Chondrocyte (in vitro differentiated cells): ENCODE measurements at regions not wholly inside any gene's neighbourhood (a gene's known extent, or its start where the extent isn't known, plus 50 kb on each side); places are given as distances from the start of the nearest gene placed in this dataset.

Source experiments
- DNase-seq: peaks from one replicate; pipeline ENCODE4 v3.0.0; 2021; ENCODE audit warnings: mixed read lengths, low spot score
- H3K27ac Mint-ChIP-seq: one replicate; pipeline ENCODE4 v1.8.0; 2021; ENCODE audit warnings: mild to moderate bottlenecking, moderate library complexity, mixed read lengths; ENCODE audit not compliant: unreplicated experiment
- H3K27me3 Mint-ChIP-seq: 2 replicates; pipeline ENCODE4 v1.8.0; 2021; ENCODE audit warnings: low read depth, mixed read lengths
- H3K36me3 Mint-ChIP-seq: 2 replicates; pipeline ENCODE4 v1.8.0; 2021; ENCODE audit warnings: low read depth, mixed read lengths
- H3K4me1 Mint-ChIP-seq: 2 replicates; pipeline ENCODE4 v1.8.0; 2021; ENCODE audit warnings: low read depth, mild to moderate bottlenecking, mixed read lengths
- H3K4me3 Mint-ChIP-seq: one replicate; pipeline ENCODE4 v1.8.0; 2021; ENCODE audit warnings: mild to moderate bottlenecking, moderate library complexity, mixed read lengths; ENCODE audit not compliant: unreplicated experiment
- H3K9me3 Mint-ChIP-seq: 2 replicates; pipeline ENCODE4 v1.8.0; 2021; ENCODE audit warnings: low read depth, mixed read lengths
- TF ChIP-seq, protein P1 (sequence below): fragments of 200-600 bp; sonication (generic); IDR thresholded peaks from 2 replicates; pipeline ENCODE4 v1.5.0; 2021; ENCODE audit warnings: antibody characterized with exemption, mild to moderate bottlenecking, moderate library complexity

DNA sequence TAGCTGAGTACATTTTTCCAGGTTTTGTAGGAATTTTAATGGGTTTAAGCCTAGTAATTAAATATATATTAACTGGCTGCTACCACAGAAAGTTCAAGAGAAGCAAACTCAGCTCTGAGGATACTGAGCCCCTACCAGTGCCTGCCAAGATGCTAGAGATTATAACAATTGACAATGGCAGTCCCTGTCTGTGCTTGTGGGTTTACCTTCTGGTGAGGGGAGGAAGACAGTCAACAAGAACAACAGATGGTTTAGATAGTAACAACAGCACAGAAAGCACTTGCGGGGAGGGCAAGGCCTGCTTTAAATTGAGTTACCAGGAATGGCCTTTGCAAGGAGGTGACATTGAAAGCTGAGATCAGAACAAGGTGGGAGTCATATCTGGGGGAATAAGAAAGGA is 56.6 kb upstream of the ARHGEF3 start:
- no peaks in the 10 kb centered on the region for H3K27me3 Mint-ChIP-seq
- no peak overlapping the region for H3K4me3 Mint-ChIP-seq
- H3K4me1 Mint-ChIP-seq: peaks cover 12% of the 10 kb centered on the region
- no peak overlapping the region for H3K27ac Mint-ChIP-seq
- TF ChIP-seq, protein P1, sequence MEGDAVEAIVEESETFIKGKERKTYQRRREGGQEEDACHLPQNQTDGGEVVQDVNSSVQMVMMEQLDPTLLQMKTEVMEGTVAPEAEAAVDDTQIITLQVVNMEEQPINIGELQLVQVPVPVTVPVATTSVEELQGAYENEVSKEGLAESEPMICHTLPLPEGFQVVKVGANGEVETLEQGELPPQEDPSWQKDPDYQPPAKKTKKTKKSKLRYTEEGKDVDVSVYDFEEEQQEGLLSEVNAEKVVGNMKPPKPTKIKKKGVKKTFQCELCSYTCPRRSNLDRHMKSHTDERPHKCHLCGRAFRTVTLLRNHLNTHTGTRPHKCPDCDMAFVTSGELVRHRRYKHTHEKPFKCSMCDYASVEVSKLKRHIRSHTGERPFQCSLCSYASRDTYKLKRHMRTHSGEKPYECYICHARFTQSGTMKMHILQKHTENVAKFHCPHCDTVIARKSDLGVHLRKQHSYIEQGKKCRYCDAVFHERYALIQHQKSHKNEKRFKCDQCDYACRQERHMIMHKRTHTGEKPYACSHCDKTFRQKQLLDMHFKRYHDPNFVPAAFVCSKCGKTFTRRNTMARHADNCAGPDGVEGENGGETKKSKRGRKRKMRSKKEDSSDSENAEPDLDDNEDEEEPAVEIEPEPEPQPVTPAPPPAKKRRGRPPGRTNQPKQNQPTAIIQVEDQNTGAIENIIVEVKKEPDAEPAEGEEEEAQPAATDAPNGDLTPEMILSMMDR: no peak
- no peaks in the 10 kb centered on the region for H3K36me3 Mint-ChIP-seq
- no peak for DNase-seq
- no peaks in the 10 kb centered on the region for H3K9me3 Mint-ChIP-seq

- DNase-seq: no peak
- Mint-ChIP-seq H3K36me3 (no peaks in the 10 kb centered on the region), H3K27ac (no peak overlapping the region), H3K9me3 (no peaks in the 10 kb centered on the region), H3K27me3 (no peaks in the 10 kb centered on the region), H3K4me1 (peaks cover 12% of the 10 kb centered on the region), H3K4me3 (no peak overlapping the region)
- TF ChIP-seq, protein P1: no peak
Observed at GRCh38 chr3:56857178-56857577, 55.4 kb upstream of the ARHGEF3 start.

DNA sequence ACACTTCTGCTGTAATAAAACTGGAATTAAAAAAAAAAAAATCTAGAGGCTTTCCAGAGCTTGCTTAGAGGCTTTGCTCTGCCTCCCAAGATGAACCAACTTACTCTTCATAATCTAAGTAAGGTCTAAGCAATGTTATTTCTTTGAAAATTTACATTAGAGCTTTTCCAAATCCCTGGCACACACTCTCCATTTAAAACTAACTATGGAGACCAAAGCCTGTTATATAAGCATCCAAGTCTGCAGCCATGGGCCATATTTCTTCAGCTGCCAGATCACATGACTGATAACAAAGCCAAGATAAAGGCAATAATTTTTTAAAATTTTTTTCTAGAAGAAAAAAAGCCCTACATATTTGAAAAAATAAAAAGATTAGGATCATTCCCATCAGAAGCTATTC is 55.0 kb upstream of the ARHGEF3 start:
- Mint-ChIP-seq H3K27ac (no peak overlapping the region), H3K27me3 (no peaks in the 10 kb centered on the region), H3K4me3 (no peak overlapping the region), H3K4me1 (peaks cover 14% of the 10 kb centered on the region), H3K9me3 (no peaks in the 10 kb centered on the region), H3K36me3 (no peaks in the 10 kb centered on the region)
- no peak for DNase-seq
- TF ChIP-seq, protein P1: no peak

GRCh38 chr3:56855856-56856512 is 54.2 kb upstream of the ARHGEF3 start:
- TF ChIP-seq, protein P1: peak; percentile 69
- DNase-seq: no peak
- peaks cover 14% of the 10 kb centered on the region for H3K4me1 Mint-ChIP-seq
- no peak overlapping the region for H3K4me3 Mint-ChIP-seq
- peak overlapping the region; percentile 43 for H3K27ac Mint-ChIP-seq
- no peaks in the 10 kb centered on the region for H3K36me3 Mint-ChIP-seq
- no peaks in the 10 kb centered on the region for H3K9me3 Mint-ChIP-seq
- H3K27me3 Mint-ChIP-seq: no peaks in the 10 kb centered on the region

GRCh38 chr3:56854856-56855611 is 53.3 kb upstream of the ARHGEF3 start:
- H3K27ac Mint-ChIP-seq: no peak overlapping the region
- H3K4me3 Mint-ChIP-seq: no peak overlapping the region

More at GRCh38 chr3:56854856-56855611, 53.3 kb upstream of the ARHGEF3 start:
- TF ChIP-seq, protein P1: no peak
- H3K4me1 Mint-ChIP-seq: peaks cover 15% of the 10 kb centered on the region
- no peaks in the 10 kb centered on the region for H3K27me3 Mint-ChIP-seq
- no peaks in the 10 kb centered on the region for H3K9me3 Mint-ChIP-seq
- no peak for DNase-seq
- H3K36me3 Mint-ChIP-seq: no peaks in the 10 kb centered on the region
